ENCODE measurements at regions not wholly inside any gene's neighbourhood (a gene's known extent, or its start where the extent isn't known, plus 50 kb on each side); places are given as distances from the start of the nearest gene placed in this dataset.
"Not testable (repeated sequence)": the region's sequence is repeated elsewhere in the genome, so short reads cannot be mapped to it uniquely, and the experiment has no call there.

GRCh38 chr3:66648975-66649374, 148.2 kb upstream of the LRIG1 start:
- Mint-ChIP-seq H3K27ac (ENCODE audit: unreplicated experiment) (no peak overlapping the region), H3K27me3 (ENCODE audit: insufficient read depth, unreplicated experiment) (no peaks in the 10 kb centered on the region), H3K9me3 (ENCODE audit: unreplicated experiment) (no peaks in the 10 kb centered on the region), H3K36me3 (ENCODE audit: insufficient read depth, unreplicated experiment) (no peaks in the 10 kb centered on the region), H3K4me1 (ENCODE audit: low read depth, unreplicated experiment) (no peaks in the 10 kb centered on the region), H3K4me3 (ENCODE audit: unreplicated experiment) (no peak overlapping the region)
- POLR2A ChIA-PET = no interaction called here
- Histone ChIP-seq H3K27me3 (replicated peaks; ENCODE audit: control insufficient read depth, insufficient read depth, low read length) (no peaks in the 10 kb centered on the region), H3K9me3 (peaks cover 9% of the 10 kb centered on the region), H3K4me1 (no peaks in the 10 kb centered on the region), H3K4me3 (ENCODE audit: low read depth, low read length) (no peak overlapping the region), H3K36me3 (ENCODE audit: control insufficient read depth, insufficient read depth, low read length) (no peaks in the 10 kb centered on the region)
- CTCF ChIA-PET = no interaction called here
- intact Hi-C loops (cut with micrococcal nuclease; ENCODE audit: unreplicated experiment) = no loop called here
- BruUV-seq (replicated peaks) = no TSS peak
- TF ChIP-seq CTCF (IDR thresholded peaks at IDR 0.05; ENCODE audit: insufficient read depth in 1 of 2, low read depth in 1 of 2, low read length in 1 of 2, severe bottlenecking in 1 of 2, unreplicated experiment in 1 of 2) = no peak
- no peak for DNase-seq

- H3K4me3 ChIP-seq (ENCODE audit: low read depth, low read length); POLR2A ChIA-PET; H3K4me1 Mint-ChIP-seq (ENCODE audit: low read depth, unreplicated experiment): not testable (repeated sequence)
Measured at GRCh38 chr3:66651520-66651919, 150.7 kb upstream of the LRIG1 start.

GRCh38 chr3:66652100-66652499, 151.3 kb upstream of the LRIG1 start:
- H3K27me3 ChIP-seq (replicated peaks; ENCODE audit: control insufficient read depth, insufficient read depth, low read length); BruUV-seq (replicated peaks): not testable (repeated sequence)

More at GRCh38 chr3:66651520-66651919, 150.7 kb upstream of the LRIG1 start:
- H3K4me1 ChIP-seq; H3K27ac Mint-ChIP-seq (ENCODE audit: unreplicated experiment); H3K9me3 ChIP-seq; BruUV-seq (replicated peaks); H3K9me3 Mint-ChIP-seq (ENCODE audit: unreplicated experiment); H3K36me3 ChIP-seq (ENCODE audit: control insufficient read depth, insufficient read depth, low read length); intact Hi-C loops (cut with micrococcal nuclease; ENCODE audit: unreplicated experiment); H3K27me3 Mint-ChIP-seq (ENCODE audit: insufficient read depth, unreplicated experiment); DNase-seq; H3K4me3 Mint-ChIP-seq (ENCODE audit: unreplicated experiment); H3K36me3 Mint-ChIP-seq (ENCODE audit: insufficient read depth, unreplicated experiment); H3K27me3 ChIP-seq (replicated peaks; ENCODE audit: control insufficient read depth, insufficient read depth, low read length): not testable (repeated sequence)
- CTCF ChIA-PET = interaction anchor here (0.6 kb wide), 1 partner anchor 13 kb away, joined by 6 read pairs; no protein-coding TSS in a partner anchor

GRCh38 chr3:66655044-66655443, 154.2 kb upstream of the LRIG1 start:
- H3K36me3 Mint-ChIP-seq (ENCODE audit: insufficient read depth, unreplicated experiment) = no peaks in the 10 kb centered on the region

More at GRCh38 chr3:66652100-66652499, 151.3 kb upstream of the LRIG1 start:
- H3K9me3 ChIP-seq; DNase-seq; POLR2A ChIA-PET; H3K4me3 Mint-ChIP-seq (ENCODE audit: unreplicated experiment); intact Hi-C loops (cut with micrococcal nuclease; ENCODE audit: unreplicated experiment); H3K4me3 ChIP-seq (ENCODE audit: low read depth, low read length); H3K27me3 Mint-ChIP-seq (ENCODE audit: insufficient read depth, unreplicated experiment); H3K27ac Mint-ChIP-seq (ENCODE audit: unreplicated experiment); H3K36me3 Mint-ChIP-seq (ENCODE audit: insufficient read depth, unreplicated experiment); H3K4me1 Mint-ChIP-seq (ENCODE audit: low read depth, unreplicated experiment); H3K9me3 Mint-ChIP-seq (ENCODE audit: unreplicated experiment); H3K36me3 ChIP-seq (ENCODE audit: control insufficient read depth, insufficient read depth, low read length): not testable (repeated sequence)
- H3K4me1 ChIP-seq = peaks cover 13% of the 10 kb centered on the region; the same call in 1 of the 2 replicates
- CTCF ChIA-PET = interaction anchor here (0.6 kb wide), 1 partner anchor 14 kb away, joined by 6 read pairs; no protein-coding TSS in a partner anchor

More at GRCh38 chr3:66655044-66655443, 154.2 kb upstream of the LRIG1 start:
- Histone ChIP-seq H3K36me3 (ENCODE audit: control insufficient read depth, insufficient read depth, low read length) (no peaks in the 10 kb centered on the region), H3K27me3 (replicated peaks; ENCODE audit: control insufficient read depth, insufficient read depth, low read length) (no peaks in the 10 kb centered on the region), H3K4me1 (peaks cover 14% of the 10 kb centered on the region; the same call in 1 of the 2 replicates), H3K4me3 (ENCODE audit: low read depth, low read length) (no peak overlapping the region), H3K9me3 (no peaks in the 10 kb centered on the region)
- Mint-ChIP-seq H3K4me3 (ENCODE audit: unreplicated experiment) (no peak overlapping the region), H3K4me1 (ENCODE audit: low read depth, unreplicated experiment) (peaks cover 13% of the 10 kb centered on the region), H3K27ac (ENCODE audit: unreplicated experiment) (no peak overlapping the region), H3K27me3 (ENCODE audit: insufficient read depth, unreplicated experiment) (no peaks in the 10 kb centered on the region), H3K9me3 (ENCODE audit: unreplicated experiment) (no peaks in the 10 kb centered on the region)
- ChIA-PET POLR2A (no interaction called here), CTCF (no interaction called here)
- DNase-seq = no peak
- intact Hi-C loops (cut with micrococcal nuclease; ENCODE audit: unreplicated experiment) = no loop called here
- no TSS peak for BruUV-seq (replicated peaks)
- TF ChIP-seq CTCF (IDR thresholded peaks at IDR 0.05; ENCODE audit: insufficient read depth in 1 of 2, low read depth in 1 of 2, low read length in 1 of 2, severe bottlenecking in 1 of 2, unreplicated experiment in 1 of 2) = no peak
